ENCODE measurements at regions not wholly inside any gene's neighbourhood (a gene's known extent, or its start where the extent isn't known, plus 50 kb on each side); places are given as distances from the start of the nearest gene placed in this dataset.

- TF ChIP-seq CTCF (IDR thresholded peaks at IDR 0.05; ENCODE audit: extremely low read depth, insufficient read depth, missing control alignments): no peak
Measured at GRCh38 chr5:29261213-29261612, 1932.3 kb upstream of the CDH6 start.

GRCh38 chr5:29252390-29252789, 1941.1 kb upstream of the CDH6 start:
- DNase-seq (ENCODE audit: low spot score): no peak
- TF ChIP-seq CTCF (IDR thresholded peaks at IDR 0.05; ENCODE audit: extremely low read depth, insufficient read depth, missing control alignments): no peak
- in situ Hi-C loops (cut with MboI; ENCODE audit: low pct_unique_long_range_greater_than_20kb, low sequenced_read_pairs, unreplicated experiment): no loop called here

More at GRCh38 chr5:29261213-29261612, 1932.3 kb upstream of the CDH6 start:
- in situ Hi-C loops (cut with MboI; ENCODE audit: low pct_unique_long_range_greater_than_20kb, low sequenced_read_pairs, unreplicated experiment): no loop called here
- DNase-seq (ENCODE audit: low spot score): no peak

DNA sequence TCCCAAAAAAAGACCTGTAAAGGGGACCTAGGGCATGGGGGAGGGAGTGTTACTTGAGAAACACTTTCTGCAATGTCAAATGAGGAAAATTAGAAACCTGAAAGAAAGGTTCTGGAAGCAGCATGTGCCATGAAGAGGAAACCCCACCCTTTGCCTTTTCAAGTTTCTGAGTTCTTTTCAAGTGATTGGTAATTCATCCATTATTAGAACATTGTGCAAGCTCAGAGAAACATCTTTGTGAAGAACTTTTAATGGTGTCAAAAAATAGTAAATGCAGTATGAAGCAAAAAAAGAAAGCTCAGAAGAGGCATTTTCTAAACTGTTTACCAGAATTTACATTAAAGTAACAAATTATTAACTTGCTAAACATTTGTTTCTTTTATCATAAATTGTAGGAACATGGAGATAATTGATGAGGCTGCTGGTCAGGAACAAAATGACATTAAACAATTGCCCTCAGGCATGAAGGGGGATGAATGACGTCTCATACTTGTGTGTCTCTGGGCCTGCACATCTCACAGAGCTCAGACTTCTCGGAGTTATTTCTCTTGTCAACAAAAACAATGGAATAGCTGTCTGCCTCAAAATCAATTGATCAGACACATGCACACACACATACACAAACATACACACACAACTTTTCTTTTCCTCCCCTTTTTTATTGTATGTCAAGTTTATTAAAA, 1946.0 kb upstream of the CDH6 start:
- in situ Hi-C loops (cut with MboI; ENCODE audit: low pct_unique_long_range_greater_than_20kb, low sequenced_read_pairs, unreplicated experiment): no loop called here
- no peak for TF ChIP-seq CTCF (IDR thresholded peaks at IDR 0.05; ENCODE audit: extremely low read depth, insufficient read depth, missing control alignments)
- no peak for DNase-seq (ENCODE audit: low spot score)

DNA sequence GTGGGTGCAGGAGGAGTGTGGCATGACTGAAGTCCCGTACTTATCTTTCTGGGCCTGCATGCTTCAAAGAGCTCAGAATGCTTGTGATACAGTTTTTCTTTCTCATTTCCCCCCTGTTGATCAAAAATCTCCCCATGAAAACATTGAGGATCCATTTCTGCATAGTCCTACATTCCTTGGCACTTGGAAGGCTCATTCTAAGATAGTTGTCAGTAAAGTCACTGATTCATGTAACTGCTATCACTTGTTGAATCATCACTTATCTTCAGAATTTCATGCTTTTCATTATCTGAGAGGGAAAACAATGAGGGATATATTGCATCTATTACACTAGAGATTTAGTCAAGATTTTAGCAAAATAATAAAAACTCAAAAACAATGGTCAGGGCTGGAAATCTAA, 1953.1 kb upstream of the CDH6 start:
- TF ChIP-seq CTCF (IDR thresholded peaks at IDR 0.05; ENCODE audit: extremely low read depth, insufficient read depth, missing control alignments): no peak
- DNase-seq (ENCODE audit: low spot score): no peak
- in situ Hi-C loops (cut with MboI; ENCODE audit: low pct_unique_long_range_greater_than_20kb, low sequenced_read_pairs, unreplicated experiment): no loop called here

GRCh38 chr5:29239606-29240005, 1953.9 kb upstream of the CDH6 start:
- no peak for TF ChIP-seq CTCF (IDR thresholded peaks at IDR 0.05; ENCODE audit: extremely low read depth, insufficient read depth, missing control alignments)
- in situ Hi-C loops (cut with MboI; ENCODE audit: low pct_unique_long_range_greater_than_20kb, low sequenced_read_pairs, unreplicated experiment): no loop called here
- no peak for DNase-seq (ENCODE audit: low spot score)

DNA sequence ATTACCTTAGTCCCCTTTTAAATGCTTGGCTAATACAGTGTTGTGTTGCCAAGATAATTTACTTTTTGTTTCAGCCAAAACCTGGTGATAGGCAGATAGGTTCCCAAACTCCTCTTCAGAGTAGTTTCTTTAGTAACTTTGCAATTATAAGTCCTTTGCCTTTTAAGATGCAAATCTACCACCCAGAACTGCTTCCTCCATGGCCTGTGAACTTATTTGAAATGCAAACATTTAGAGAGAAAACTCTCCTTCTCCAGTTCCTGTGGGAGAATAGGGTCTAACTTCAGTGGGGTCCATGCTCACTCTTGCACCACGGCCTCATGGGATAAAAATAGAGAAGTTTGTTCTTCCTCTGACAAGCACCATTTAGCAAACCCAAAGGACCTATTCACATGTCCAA, 1955.4 kb upstream of the CDH6 start:
- in situ Hi-C loops (cut with MboI; ENCODE audit: low pct_unique_long_range_greater_than_20kb, low sequenced_read_pairs, unreplicated experiment): no loop called here
- no peak for TF ChIP-seq CTCF (IDR thresholded peaks at IDR 0.05; ENCODE audit: extremely low read depth, insufficient read depth, missing control alignments)
- DNase-seq (ENCODE audit: low spot score): no peak
